GM12878 (cell line): ENCODE measurements at regions not wholly inside any gene's neighbourhood (a gene's known extent, or its start where the extent isn't known, plus 50 kb on each side); places are given as distances from the start of the nearest gene placed in this dataset.

Source experiments
- ATAC-seq: fragments of 200-7000 bp; cut with Tn5 transposase; 3 replicates; pipeline ENCODE4 v1.9.1; 2020; ENCODE audit warnings: mild to moderate bottlenecking, moderate library complexity
- BruUV-seq: library from RNA; stranded (reverse); fragments of 400-500 nt; replicated peaks from 2 replicates; lab custom pipeline; 2021; lab: Mats Ljungman, UMichigan
- CTCF ChIA-PET: fragments of 300-600 bp; sonication (Branson Sonifier 250); formaldehyde crosslinking; extraction: SDS; loops from one replicate; lab custom pipeline; 2021; ENCODE audit warnings: inconsistent platforms; lab: Yijun Ruan, JAX
- POLR2A ChIA-PET: fragments of 350-600 bp; formaldehyde crosslinking; extraction: SDS; loops from one replicate; lab custom pipeline; 2021; ENCODE audit warnings: inconsistent platforms; lab: Charles Lee
- RAD21 ChIA-PET: fragments of 300-600 bp; sonication (Branson Sonifier 250); formaldehyde crosslinking; loops from one replicate; lab custom pipeline; 2023; ENCODE audit warnings: antibody characterized with exemption; ENCODE audit not compliant: unreplicated experiment; lab: Charles Lee
- SMC1A ChIA-PET: fragments of 300-600 bp; sonication (Branson Sonifier 250); formaldehyde crosslinking; loops from one replicate; lab custom pipeline; 2023; ENCODE audit not compliant: unreplicated experiment, uncharacterized antibody; lab: Charles Lee
- DNase-seq: peaks from one replicate; pipeline ENCODE4 v3.0.0-alpha.2; 2011; ENCODE audit warnings: low read depth, low spot score
- FAIRE-seq: peaks from 3 replicates; lab custom pipeline; 2011; peaks lifted over from hg19 to GRCh38; lab: Jason Lieb, UNC
- H2AFZ ChIP-seq: 2 replicates; pipeline ENCODE4 v1.6.0; 2011; ENCODE audit warnings: low read depth, low read length, control low read depth; ENCODE audit not compliant: control insufficient read depth
- H3K27ac ChIP-seq: 2 replicates; pipeline ENCODE4 v1.5.1; 2011; ENCODE audit warnings: control low read depth; ENCODE audit not compliant: control insufficient read depth, insufficient read depth
- H3K27me3 ChIP-seq, 2 experiments: replicated peaks in 1 of 2; 2 replicates each; pipeline versions ENCODE4 v1.6.0 to v1.6.1; 2011; ENCODE audit warnings: low read length in 1 of 2; ENCODE audit not compliant: control insufficient read depth in 2 of 2, insufficient read depth in 2 of 2
- H3K36me3 ChIP-seq, 2 experiments: 2 replicates each; pipeline ENCODE4 v1.5.1; 2011; ENCODE audit warnings: low read length in 1 of 2; ENCODE audit not compliant: control insufficient read depth in 2 of 2, insufficient read depth in 2 of 2
- H3K4me1 ChIP-seq: 2 replicates; pipeline ENCODE4 v1.6.1; 2011; ENCODE audit warnings: mild to moderate bottlenecking, low read length, moderate library complexity, mixed read lengths; ENCODE audit not compliant: control insufficient read depth, insufficient read depth
- H3K4me2 ChIP-seq: 2 replicates; pipeline ENCODE4 v1.6.0; 2011; ENCODE audit warnings: control low read depth; ENCODE audit not compliant: control insufficient read depth, insufficient read depth
- H3K4me3 ChIP-seq: fragments of 200-600 bp; sonication (generic); 2 replicates; pipeline ENCODE4 v1.5.1; 2016
- H3K79me2 ChIP-seq: 2 replicates; pipeline ENCODE4 v1.6.0; 2011; ENCODE audit warnings: low read length; ENCODE audit not compliant: control insufficient read depth, insufficient read depth
- H3K9ac ChIP-seq: 2 replicates; pipeline ENCODE4 v1.8.0; 2011; ENCODE audit warnings: low read length, control low read depth, mixed read lengths; ENCODE audit not compliant: control insufficient read depth, insufficient read depth
- H3K9me3 ChIP-seq: replicated peaks from 3 replicates; pipeline ENCODE4 v1.5.1; 2011; ENCODE audit warnings: mild to moderate bottlenecking, low read length; ENCODE audit not compliant: control insufficient read depth, insufficient read depth
- H4K20me1 ChIP-seq: 2 replicates; pipeline ENCODE4 v1.6.0; 2011; ENCODE audit not compliant: control insufficient read depth, insufficient read depth
- BMI1 ChIP-seq: fragments of 450-650 bp; IDR thresholded peaks from 2 replicates; pipeline ENCODE4 v1.6.1; 2016; ENCODE audit warnings: mild to moderate bottlenecking, moderate library complexity, borderline replicate concordance
- GATAD2B ChIP-seq: fragments of 450-650 bp; conservative IDR thresholded peaks from 2 replicates; pipeline ENCODE4 v1.6.1; 2017; ENCODE audit warnings: low read depth, mild to moderate bottlenecking, moderate library complexity
- IKZF1 ChIP-seq: fragments of 450-650 bp; conservative IDR thresholded peaks from 2 replicates; pipeline ENCODE4 v1.6.1; 2017; ENCODE audit warnings: antibody characterized with exemption, mild to moderate bottlenecking
- SMARCA5 ChIP-seq: fragments of 450-650 bp; IDR thresholded peaks from 2 replicates; pipeline ENCODE4 v1.6.1; 2017; ENCODE audit warnings: mild to moderate bottlenecking
- TCF12 ChIP-seq: IDR thresholded peaks from 2 replicates; pipeline ENCODE4 v1.6.1; 2011; ENCODE audit warnings: low read depth, mild to moderate bottlenecking, low read length
- WRNIP1 ChIP-seq: IDR thresholded peaks from 2 replicates; pipeline ENCODE4 v1.6.1; 2011; ENCODE audit warnings: low read depth, low read length, improper control_type of control experiment, borderline replicate concordance
- ZNF274 ChIP-seq: IDR thresholded peaks from one replicate; pipeline ENCODE4 v1.8.0; 2011; ENCODE audit not compliant: insufficient read length, insufficient read depth
- WGBS: methylation state at CpG from one replicate; pipeline ENCODE4 v1.1.6; 2016; ENCODE audit warnings: low lambda C conversion rate; ENCODE audit not compliant: insufficient replicate concordance, insufficient coverage; ENCODE audit errors: missing lambda C conversion rate; 5-methylcytosine and 5-hydroxymethylcytosine counted together
- in situ Hi-C: fragments of 300-500 bp; cut with MboI; formaldehyde crosslinking; loops from 9 replicates; pipeline ENCODE4 v1.14.3; 2018; ENCODE audit warnings: mixed read lengths
- intact Hi-C: fragments of 100-400 bp; cut with micrococcal nuclease; formaldehyde crosslinking; loops from one replicate; pipeline ENCODE4 v1.14.2; 2022; ENCODE audit not compliant: unreplicated experiment

DNA sequence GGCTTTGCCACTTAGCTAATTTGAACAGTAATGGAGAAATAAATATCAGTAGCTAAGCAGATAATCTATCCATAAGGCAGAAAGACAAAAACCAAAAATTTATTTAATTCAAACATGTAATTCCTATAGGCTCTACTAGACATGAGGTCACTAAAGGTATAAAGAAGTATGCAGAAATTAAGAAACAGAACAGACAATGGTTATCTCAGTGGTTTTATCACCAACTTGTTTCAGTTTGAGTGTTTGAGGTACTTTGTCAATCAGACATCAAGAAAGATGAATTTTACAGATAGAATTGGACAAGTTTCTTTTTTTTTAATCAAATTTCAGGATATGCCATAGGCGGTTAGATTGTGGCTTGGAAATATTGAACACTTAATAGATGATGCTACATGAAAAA, 67.4 kb upstream of the ZEB2 start (continued):
- TF ChIP-seq TCF12 (no peak), BMI1 (no peak)

DNA sequence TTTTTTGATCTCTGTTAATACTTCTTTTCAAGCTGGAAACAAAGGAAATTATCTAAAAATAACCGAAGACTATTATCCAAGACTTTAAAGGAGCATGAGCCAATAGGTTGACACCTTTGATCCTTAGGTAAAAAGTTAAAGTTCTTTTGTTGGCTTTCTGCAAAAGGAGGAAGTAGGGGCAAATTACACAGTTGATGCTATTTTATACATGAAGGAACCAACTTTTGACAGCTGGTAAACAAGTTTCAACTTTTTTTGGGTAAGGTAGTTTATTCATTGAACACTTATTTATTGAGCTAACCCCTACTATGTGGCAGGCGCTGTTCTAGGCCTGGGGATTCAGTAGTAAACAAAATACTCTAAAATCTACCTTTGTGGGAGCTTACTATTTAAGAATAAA, 66.6 kb upstream of the ZEB2 start:
- TF ChIP-seq IKZF1, result no peak
- no peak for TF ChIP-seq GATAD2B
- no peak for TF ChIP-seq ZNF274
- TF ChIP-seq SMARCA5, result no peak
- TF ChIP-seq WRNIP1, result no peak
- TF ChIP-seq, all 136 proteins: peak for 0
- FAIRE-seq (no peak), DNase-seq (no peak), ATAC-seq (no peak)
- POLR2A ChIA-PET, result no interaction called here
- Histone ChIP-seq H4K20me1 (no peaks in the 10 kb centered on the region), H3K9me3 (no peaks in the 10 kb centered on the region), H3K4me2 (no peak overlapping the region), H3K4me1 (no peaks in the 10 kb centered on the region), H3K79me2 (no peaks in the 10 kb centered on the region), H2AFZ (no peak overlapping the region), H3K27ac (no peak overlapping the region), H3K9ac (no peak overlapping the region), H3K27me3 (peaks cover 2 to 6% of the 10 kb centered on the region in 2 experiments; a peak in 3 of 4 replicates), H3K4me3 (no peak overlapping the region), H3K36me3 (no peaks in the 10 kb centered on the region)
- CTCF ChIA-PET, result interaction anchor here (0.6 kb wide), 1 partner anchor 19 kb away, joined by 3 read pairs; no protein-coding TSS in a partner anchor
- no TSS peak for BruUV-seq
- SMC1A ChIA-PET, result interaction anchor here (0.5 to 1.1 kb wide), 2 partner anchors 13 to 181 kb away, joined by 3 read pairs; no protein-coding TSS in a partner anchor
- WGBS, result 45% methylated on average over 2 of the region's 2 CpGs
- intact Hi-C loops (no loop called here), in situ Hi-C loops (no loop called here)
- RAD21 ChIA-PET, result interaction anchor here (0.6 kb wide), 1 partner anchor 24 kb away, joined by 3 read pairs; no protein-coding TSS in a partner anchor
